Central memory CD4-positive, alpha-beta T cell (primary cell): ENCODE measurements at regions not wholly inside any gene's neighbourhood (a gene's known extent, or its start where the extent isn't known, plus 50 kb on each side); places are given as distances from the start of the nearest gene placed in this dataset.

Source experiments
- DNase-seq: peaks from one replicate; pipeline ENCODE4 v3.0.0; 2022

- DNase-seq, result no peak
These were observed 157.7 kb upstream of the PITX2 start for GRCh38 chr4:110780538-110780937.

GRCh38 chr4:110781944-110782343 is 159.1 kb upstream of the PITX2 start:
- no peak for DNase-seq

GRCh38 chr4:110787109-110787508 is 164.2 kb upstream of the PITX2 start:
- DNase-seq, result no peak

GRCh38 chr4:110787707-110788106 is 164.8 kb upstream of the PITX2 start:
- no peak for DNase-seq

GRCh38 chr4:110788302-110788701 is 165.4 kb upstream of the PITX2 start:
- DNase-seq, result no peak

- no peak for DNase-seq
These were observed 169.2 kb upstream of the PITX2 start for GRCh38 chr4:110792036-110792435.

- no peak for DNase-seq
These were observed 170.5 kb upstream of the PITX2 start for GRCh38 chr4:110793381-110793801.

- DNase-seq, result no peak
These were observed 171.1 kb upstream of the PITX2 start for GRCh38 chr4:110793890-110794554.

GRCh38 chr4:110795971-110796370 is 173.1 kb upstream of the PITX2 start:
- DNase-seq, result no peak

GRCh38 chr4:110797486-110797885 is 174.6 kb upstream of the PITX2 start:
- DNase-seq, result no peak

GRCh38 chr4:110798687-110799086 is 175.8 kb upstream of the PITX2 start:
- DNase-seq, result no peak

- DNase-seq, result no peak
These were observed 176.3 kb upstream of the PITX2 start for GRCh38 chr4:110799211-110799610.

GRCh38 chr4:110801591-110801990 is 178.7 kb upstream of the PITX2 start:
- no peak for DNase-seq

GRCh38 chr4:110808351-110808878 is 185.5 kb upstream of the PITX2 start:
- no peak for DNase-seq

GRCh38 chr4:110815950-110816349 is 193.1 kb upstream of the PITX2 start:
- DNase-seq, result no peak

- DNase-seq, result no peak
These were observed 193.5 kb upstream of the PITX2 start for GRCh38 chr4:110816367-110816766.

- no peak for DNase-seq
These were observed 198.3 kb upstream of the PITX2 start for GRCh38 chr4:110821186-110821585.

GRCh38 chr4:110823251-110823650 is 200.4 kb upstream of the PITX2 start:
- no peak for DNase-seq

- no peak for DNase-seq
These were observed 201.5 kb upstream of the PITX2 start for GRCh38 chr4:110824344-110824743.

GRCh38 chr4:110826656-110827055 is 203.8 kb upstream of the PITX2 start:
- DNase-seq, result no peak

GRCh38 chr4:110830461-110830860 is 207.6 kb upstream of the PITX2 start:
- DNase-seq, result no peak

GRCh38 chr4:110837896-110838450 is 215.1 kb upstream of the PITX2 start:
- no peak for DNase-seq

GRCh38 chr4:110840221-110840654 is 217.4 kb upstream of the PITX2 start:
- no peak for DNase-seq

GRCh38 chr4:110848787-110849186 is 225.9 kb upstream of the PITX2 start:
- DNase-seq, result no peak

GRCh38 chr4:110849461-110849860 is 226.6 kb upstream of the PITX2 start:
- no peak for DNase-seq
